ENCODE measurements at regions not wholly inside any gene's neighbourhood (a gene's known extent, or its start where the extent isn't known, plus 50 kb on each side); places are given as distances from the start of the nearest gene placed in this dataset.

DNA sequence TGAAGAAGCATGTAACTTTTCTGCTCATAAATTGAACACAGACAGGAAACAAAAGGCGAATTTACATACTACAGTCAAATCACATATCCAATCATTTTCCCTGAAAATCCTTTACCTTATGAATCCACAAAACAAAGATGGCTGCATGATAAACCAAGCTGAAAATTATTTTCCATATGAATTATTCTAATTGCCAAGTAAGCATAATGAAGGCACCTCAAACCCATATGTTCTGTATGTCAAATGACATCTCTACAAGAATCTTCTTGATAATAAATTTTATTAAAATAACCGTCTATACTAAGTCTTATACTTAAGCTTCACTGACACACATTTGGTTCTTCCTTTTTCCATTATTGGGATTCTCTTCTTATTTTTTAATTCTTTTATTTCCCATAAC, 1242.6 kb downstream of the CNTNAP5 start:
- no peak overlapping the region for H3K27ac ChIP-seq (ENCODE audit: low read length)
- no peak for DNase-seq
- 100% methylated on average over 1 of the region's 2 CpGs for WGBS (ENCODE audit: insufficient coverage, low lambda C conversion rate)
- no peaks in the 10 kb centered on the region for H3K27me3 ChIP-seq (ENCODE audit: control insufficient read depth, insufficient read depth, low read length)
- H3K4me3 ChIP-seq (ENCODE audit: low read length): no peak overlapping the region
- no peaks in the 10 kb centered on the region for H3K4me1 ChIP-seq (ENCODE audit: control insufficient read depth, insufficient read depth, low read length)
- no peaks in the 10 kb centered on the region for H3K9me3 ChIP-seq (ENCODE audit: control insufficient read depth, low read depth, low read length)
- no peaks in the 10 kb centered on the region for H3K36me3 ChIP-seq (ENCODE audit: control insufficient read depth, insufficient read depth, low read length)

DNA sequence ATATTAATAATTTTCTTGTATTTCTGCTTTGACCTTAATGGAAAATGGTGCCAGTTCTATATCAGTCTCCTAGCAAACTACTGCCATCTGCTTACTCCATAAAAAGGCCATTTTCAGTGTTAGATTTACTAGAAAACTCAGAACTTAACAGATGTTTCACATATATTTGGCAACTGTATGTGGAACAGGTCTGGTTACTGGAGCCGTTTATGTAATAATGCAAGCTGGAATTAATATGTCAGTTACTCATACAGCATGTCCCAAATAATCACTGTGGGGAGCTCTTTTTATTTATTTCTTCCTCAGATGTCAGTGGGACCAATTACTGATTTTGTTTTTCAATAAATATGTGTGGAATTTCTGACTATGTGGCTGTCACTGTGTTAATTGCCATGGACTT, 1247.6 kb downstream of the CNTNAP5 start:
- H3K4me3 ChIP-seq (ENCODE audit: low read length): no peak overlapping the region
- H3K4me1 ChIP-seq (ENCODE audit: control insufficient read depth, insufficient read depth, low read length): no peaks in the 10 kb centered on the region
- no peaks in the 10 kb centered on the region for H3K9me3 ChIP-seq (ENCODE audit: control insufficient read depth, low read depth, low read length)
- no peaks in the 10 kb centered on the region for H3K27me3 ChIP-seq (ENCODE audit: control insufficient read depth, insufficient read depth, low read length)
- no peak for DNase-seq
- no peaks in the 10 kb centered on the region for H3K36me3 ChIP-seq (ENCODE audit: control insufficient read depth, insufficient read depth, low read length)
- no peak overlapping the region for H3K27ac ChIP-seq (ENCODE audit: low read length)
- no CpG with 5 or more reads among the region's 1 CpG for WGBS (ENCODE audit: insufficient coverage, low lambda C conversion rate)

DNA sequence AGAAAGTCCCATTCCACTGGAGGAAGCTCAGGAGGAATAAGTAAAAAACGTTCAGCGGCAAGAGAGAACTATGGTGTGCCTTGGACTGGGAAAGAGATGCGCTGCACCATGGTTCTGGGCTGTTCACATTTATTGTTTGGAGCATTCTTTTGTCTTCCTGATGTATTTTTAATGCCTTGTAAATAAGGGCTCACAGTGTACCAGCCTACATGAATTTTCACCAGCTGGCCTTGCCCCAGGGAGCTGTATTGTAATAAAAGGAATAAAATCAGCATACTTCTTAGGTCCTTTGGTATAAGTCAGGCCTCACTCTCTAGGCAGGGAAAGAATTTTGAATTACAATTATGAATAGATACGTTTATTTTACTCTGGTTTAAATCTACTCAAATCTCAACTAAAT, 1249.6 kb downstream of the CNTNAP5 start:
- Histone ChIP-seq H3K9me3 (ENCODE audit: control insufficient read depth, low read depth, low read length) (no peaks in the 10 kb centered on the region), H3K4me3 (ENCODE audit: low read length) (no peak overlapping the region), H3K36me3 (ENCODE audit: control insufficient read depth, insufficient read depth, low read length) (no peaks in the 10 kb centered on the region), H3K27me3 (ENCODE audit: control insufficient read depth, insufficient read depth, low read length) (no peaks in the 10 kb centered on the region), H3K4me1 (ENCODE audit: control insufficient read depth, insufficient read depth, low read length) (no peaks in the 10 kb centered on the region), H3K27ac (ENCODE audit: low read length) (no peak overlapping the region)
- WGBS (ENCODE audit: insufficient coverage, low lambda C conversion rate): 83% methylated on average over 1 of the region's 4 CpGs
- no peak for DNase-seq

DNA sequence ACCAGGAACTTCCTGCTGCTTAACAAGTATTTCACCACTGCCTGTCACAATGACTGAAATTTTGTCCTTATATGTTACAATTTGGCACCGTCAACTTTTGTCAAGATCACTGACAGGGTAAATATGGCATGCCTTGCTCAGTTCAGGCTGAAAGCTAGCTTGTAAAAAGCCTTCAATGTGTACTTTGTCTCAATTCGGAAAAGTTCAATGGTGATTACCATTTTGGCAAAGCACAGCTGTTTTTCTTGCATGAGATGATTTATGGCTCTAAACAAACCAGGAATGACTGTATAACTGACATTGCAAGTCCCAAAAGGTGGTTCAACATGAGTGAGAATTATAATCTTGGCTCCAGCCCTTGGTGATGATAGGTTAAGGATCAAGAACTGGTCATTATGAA, 1255.2 kb downstream of the CNTNAP5 start:
- Histone ChIP-seq H3K36me3 (ENCODE audit: control insufficient read depth, insufficient read depth, low read length) (no peaks in the 10 kb centered on the region), H3K27ac (ENCODE audit: low read length) (no peak overlapping the region), H3K4me3 (ENCODE audit: low read length) (no peak overlapping the region), H3K9me3 (ENCODE audit: control insufficient read depth, low read depth, low read length) (no peaks in the 10 kb centered on the region), H3K27me3 (ENCODE audit: control insufficient read depth, insufficient read depth, low read length) (no peaks in the 10 kb centered on the region), H3K4me1 (ENCODE audit: control insufficient read depth, insufficient read depth, low read length) (no peaks in the 10 kb centered on the region)
- DNase-seq: no peak
- no CpG with 5 or more reads among the region's 2 CpGs for WGBS (ENCODE audit: insufficient coverage, low lambda C conversion rate)

DNA sequence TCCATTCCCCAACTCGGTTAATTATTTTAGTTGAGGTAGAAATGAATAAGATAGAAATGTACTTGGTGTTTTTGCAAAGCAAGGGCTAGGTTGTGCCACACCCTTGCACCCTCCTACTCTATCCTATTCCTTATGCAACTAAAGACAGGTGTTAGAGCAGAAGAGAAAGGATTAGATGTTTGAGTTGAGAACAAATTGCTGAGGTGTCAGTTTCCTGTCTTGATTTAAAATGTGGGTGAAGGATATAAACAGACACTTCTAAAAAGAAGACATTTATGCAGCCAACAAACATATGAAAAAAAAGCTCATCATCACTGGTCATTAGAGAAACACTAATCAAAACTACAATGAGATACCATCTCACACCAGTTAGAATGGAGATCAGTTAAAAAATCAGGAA, 1256.2 kb downstream of the CNTNAP5 start:
- no peaks in the 10 kb centered on the region for H3K9me3 ChIP-seq (ENCODE audit: control insufficient read depth, low read depth, low read length)
- no CpG with 5 or more reads among the region's 1 CpG for WGBS (ENCODE audit: insufficient coverage, low lambda C conversion rate)
- DNase-seq: no peak
- no peak overlapping the region for H3K27ac ChIP-seq (ENCODE audit: low read length)
- no peak overlapping the region for H3K4me3 ChIP-seq (ENCODE audit: low read length)
- no peaks in the 10 kb centered on the region for H3K27me3 ChIP-seq (ENCODE audit: control insufficient read depth, insufficient read depth, low read length)
- H3K4me1 ChIP-seq (ENCODE audit: control insufficient read depth, insufficient read depth, low read length): no peaks in the 10 kb centered on the region
- no peaks in the 10 kb centered on the region for H3K36me3 ChIP-seq (ENCODE audit: control insufficient read depth, insufficient read depth, low read length)

DNA sequence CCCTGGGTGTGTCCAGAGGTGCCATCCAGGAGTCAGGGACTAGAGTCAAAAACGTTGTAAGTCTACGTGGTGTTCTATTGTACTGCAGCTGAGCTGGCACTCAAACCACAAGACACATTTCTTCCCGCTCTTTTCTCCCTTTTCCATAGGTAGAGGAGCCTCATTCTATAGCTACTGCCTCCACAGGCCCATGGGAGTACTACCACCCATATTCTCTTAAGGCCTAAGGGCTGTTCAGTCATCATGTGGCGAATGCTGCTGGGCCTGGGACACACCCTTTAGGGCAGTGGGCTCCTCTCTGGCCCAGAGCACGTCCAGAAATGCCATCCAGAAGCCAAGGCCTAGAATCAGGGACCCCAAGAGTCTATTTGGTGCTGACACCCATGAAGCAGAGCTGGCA, 1271.7 kb downstream of the CNTNAP5 start:
- Histone ChIP-seq H3K27ac (ENCODE audit: low read length) (no peak overlapping the region), H3K27me3 (ENCODE audit: control insufficient read depth, insufficient read depth, low read length) (no peaks in the 10 kb centered on the region), H3K4me3 (ENCODE audit: low read length) (no peak overlapping the region), H3K9me3 (ENCODE audit: control insufficient read depth, low read depth, low read length) (peaks cover 3% of the 10 kb centered on the region), H3K36me3 (ENCODE audit: control insufficient read depth, insufficient read depth, low read length) (no peaks in the 10 kb centered on the region), H3K4me1 (ENCODE audit: control insufficient read depth, insufficient read depth, low read length) (no peaks in the 10 kb centered on the region)
- no peak for DNase-seq
- no CpG with 5 or more reads among the region's 5 CpGs for WGBS (ENCODE audit: insufficient coverage, low lambda C conversion rate)

DNA sequence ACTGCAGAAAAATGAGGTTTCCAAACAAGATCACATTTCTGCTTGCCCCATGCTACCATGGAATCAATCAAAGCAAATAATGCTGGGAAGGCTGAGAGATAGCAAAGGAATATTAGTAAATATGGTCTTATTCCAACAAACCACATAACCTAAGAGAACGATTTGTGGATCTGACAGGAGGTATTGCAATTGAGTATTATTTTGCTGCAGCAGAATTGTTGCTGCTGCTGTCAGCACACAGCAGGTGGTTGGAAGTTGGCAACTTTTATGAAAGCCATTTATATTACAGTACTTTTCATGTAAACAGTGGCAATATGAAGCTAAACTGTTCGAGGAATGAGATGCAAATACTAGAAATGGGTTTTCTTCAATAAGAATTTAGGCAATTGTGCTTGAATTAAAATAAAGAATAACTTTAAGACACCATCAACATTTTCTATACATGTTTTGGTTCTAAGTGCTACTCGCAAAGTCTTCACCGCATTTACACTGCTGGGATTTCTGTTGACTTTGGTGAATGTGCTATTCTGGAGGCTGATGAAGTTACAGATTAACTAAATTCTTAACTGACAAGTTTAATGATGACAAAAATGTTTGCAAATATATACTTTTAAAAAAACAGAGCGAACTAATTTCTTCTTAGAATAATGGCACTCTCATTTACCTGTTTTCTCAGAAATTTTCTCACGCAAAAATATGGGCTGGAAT, 1285.7 kb downstream of the CNTNAP5 start:
- H3K9me3 ChIP-seq (ENCODE audit: control insufficient read depth, low read depth, low read length): no peaks in the 10 kb centered on the region
- no peak for DNase-seq
- no peak overlapping the region for H3K27ac ChIP-seq (ENCODE audit: low read length)
- H3K4me3 ChIP-seq (ENCODE audit: low read length): no peak overlapping the region
- no peaks in the 10 kb centered on the region for H3K36me3 ChIP-seq (ENCODE audit: control insufficient read depth, insufficient read depth, low read length)
- H3K4me1 ChIP-seq (ENCODE audit: control insufficient read depth, insufficient read depth, low read length): no peaks in the 10 kb centered on the region
- 100% methylated on average over 2 of the region's 6 CpGs for WGBS (ENCODE audit: insufficient coverage, low lambda C conversion rate)
- H3K27me3 ChIP-seq (ENCODE audit: control insufficient read depth, insufficient read depth, low read length): no peaks in the 10 kb centered on the region

DNA sequence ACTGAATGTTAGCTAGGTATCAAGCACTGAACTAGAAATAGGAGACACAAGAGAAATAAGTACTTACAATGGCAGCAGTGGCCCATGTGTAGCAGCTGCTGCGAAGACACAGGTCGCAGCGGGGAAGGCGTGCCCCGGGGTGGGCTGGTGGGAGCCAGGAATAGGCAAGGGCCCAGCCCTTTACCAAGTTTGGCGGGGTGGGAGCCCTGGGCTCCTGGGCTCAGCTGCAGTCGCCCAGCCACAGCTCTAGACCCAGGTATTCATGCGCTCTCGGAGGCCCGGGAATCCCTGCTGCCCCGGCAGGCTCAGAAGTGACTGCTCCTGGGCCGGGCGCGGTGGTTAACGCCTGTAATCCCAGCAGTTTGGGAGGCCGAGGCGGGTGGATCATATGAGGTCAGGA, 1287.3 kb downstream of the CNTNAP5 start:
- H3K36me3 ChIP-seq (ENCODE audit: control insufficient read depth, insufficient read depth, low read length): no peaks in the 10 kb centered on the region
- H3K4me3 ChIP-seq (ENCODE audit: low read length): no peak overlapping the region
- H3K9me3 ChIP-seq (ENCODE audit: control insufficient read depth, low read depth, low read length): no peaks in the 10 kb centered on the region
- DNase-seq: no peak
- H3K4me1 ChIP-seq (ENCODE audit: control insufficient read depth, insufficient read depth, low read length): no peaks in the 10 kb centered on the region
- no peaks in the 10 kb centered on the region for H3K27me3 ChIP-seq (ENCODE audit: control insufficient read depth, insufficient read depth, low read length)
- no CpG with 5 or more reads among the region's 17 CpGs for WGBS (ENCODE audit: insufficient coverage, low lambda C conversion rate)
- H3K27ac ChIP-seq (ENCODE audit: low read length): no peak overlapping the region

DNA sequence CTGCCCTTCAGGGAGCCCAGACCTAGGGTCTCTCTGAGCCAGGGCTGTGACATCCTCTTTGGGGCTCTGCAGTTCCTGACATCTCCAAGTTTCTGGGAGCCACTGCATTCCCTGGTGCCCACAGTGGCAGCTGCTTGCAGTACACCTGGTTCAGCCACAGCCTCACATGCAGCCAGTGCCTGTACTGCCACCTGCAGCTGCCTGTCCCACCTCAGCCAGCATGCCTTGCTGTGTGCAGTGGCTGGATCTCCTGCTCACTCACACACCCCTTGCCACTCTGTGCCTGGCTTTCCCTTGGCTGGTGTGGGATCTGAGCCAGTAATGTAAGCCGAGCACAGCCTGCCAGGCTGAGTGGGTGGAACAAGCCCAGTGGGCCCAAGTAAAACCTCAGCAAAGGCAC, 1288.7 kb downstream of the CNTNAP5 start:
- no peaks in the 10 kb centered on the region for H3K27me3 ChIP-seq (ENCODE audit: control insufficient read depth, insufficient read depth, low read length)
- no peak overlapping the region for H3K27ac ChIP-seq (ENCODE audit: low read length)
- H3K9me3 ChIP-seq (ENCODE audit: control insufficient read depth, low read depth, low read length): no peaks in the 10 kb centered on the region
- no peak for DNase-seq
- H3K36me3 ChIP-seq (ENCODE audit: control insufficient read depth, insufficient read depth, low read length): no peaks in the 10 kb centered on the region
- H3K4me3 ChIP-seq (ENCODE audit: low read length): no peak overlapping the region
- no peaks in the 10 kb centered on the region for H3K4me1 ChIP-seq (ENCODE audit: control insufficient read depth, insufficient read depth, low read length)
- no CpG with 5 or more reads among the region's 1 CpG for WGBS (ENCODE audit: insufficient coverage, low lambda C conversion rate)

DNA sequence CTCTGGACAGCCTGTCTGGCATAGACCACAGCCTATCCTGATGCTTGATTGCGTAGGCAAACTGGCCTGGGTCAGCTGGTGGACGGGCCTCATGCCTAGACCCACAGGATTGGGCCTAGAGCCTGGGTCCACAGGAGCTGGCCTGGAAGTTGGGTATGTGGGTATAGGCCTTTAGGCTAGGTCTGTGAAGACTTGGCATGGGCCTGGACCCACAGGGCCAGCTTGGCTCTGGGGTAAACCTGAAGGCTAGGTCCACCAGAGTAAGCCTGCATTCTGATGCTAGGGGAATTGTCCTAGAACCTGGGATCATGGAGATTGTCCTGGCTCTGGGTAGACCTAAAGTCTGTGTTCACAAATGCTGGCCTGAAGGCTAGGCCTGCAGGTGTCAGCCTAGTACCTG, 1293.7 kb downstream of the CNTNAP5 start:
- H3K4me3 ChIP-seq (ENCODE audit: low read length): no peak overlapping the region
- no CpG with 5 or more reads among the region's 2 CpGs for WGBS (ENCODE audit: insufficient coverage, low lambda C conversion rate)
- no peak overlapping the region for H3K27ac ChIP-seq (ENCODE audit: low read length)
- no peaks in the 10 kb centered on the region for H3K27me3 ChIP-seq (ENCODE audit: control insufficient read depth, insufficient read depth, low read length)
- no peaks in the 10 kb centered on the region for H3K36me3 ChIP-seq (ENCODE audit: control insufficient read depth, insufficient read depth, low read length)
- H3K9me3 ChIP-seq (ENCODE audit: control insufficient read depth, low read depth, low read length): no peaks in the 10 kb centered on the region
- no peaks in the 10 kb centered on the region for H3K4me1 ChIP-seq (ENCODE audit: control insufficient read depth, insufficient read depth, low read length)
- no peak for DNase-seq

DNA sequence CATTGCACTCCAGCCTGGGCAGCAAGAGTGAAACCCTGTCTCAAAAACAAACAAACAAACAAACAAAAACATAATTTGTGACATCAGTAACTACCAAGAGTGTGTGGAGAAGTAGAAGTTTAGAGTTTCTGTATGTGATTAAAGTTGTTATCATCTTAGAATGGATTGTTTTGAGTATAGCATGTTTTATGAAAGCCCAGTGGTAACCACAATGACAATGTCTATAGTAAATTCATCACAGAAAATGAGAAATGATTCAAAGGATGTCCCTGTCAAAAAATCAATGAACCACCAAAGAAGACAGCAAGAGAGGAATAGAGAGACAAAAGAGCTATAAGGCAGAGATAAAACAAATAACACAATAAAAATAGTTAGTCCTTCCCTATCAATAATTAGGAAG, 1299.2 kb downstream of the CNTNAP5 start:
- Histone ChIP-seq H3K4me3 (ENCODE audit: low read length) (no peak overlapping the region), H3K9me3 (ENCODE audit: control insufficient read depth, low read depth, low read length) (no peaks in the 10 kb centered on the region), H3K27me3 (ENCODE audit: control insufficient read depth, insufficient read depth, low read length) (no peaks in the 10 kb centered on the region), H3K4me1 (ENCODE audit: control insufficient read depth, insufficient read depth, low read length) (no peaks in the 10 kb centered on the region), H3K36me3 (ENCODE audit: control insufficient read depth, insufficient read depth, low read length) (no peaks in the 10 kb centered on the region), H3K27ac (ENCODE audit: low read length) (no peak overlapping the region)
- no peak for DNase-seq
